ENCODE measurements at regions not wholly inside any gene's neighbourhood (a gene's known extent, or its start where the extent isn't known, plus 50 kb on each side); places are given as distances from the start of the nearest gene placed in this dataset.

GRCh38 chr4:162700815-162701361 is 465.8 kb downstream of the NAF1 start:
- TF ChIP-seq POLR2A (IDR thresholded peaks at IDR 0.05) (no peak), CTCF (IDR thresholded peaks at IDR 0.05 in 8 of 11, conservative IDR thresholded peaks at IDR 0.05 in 3 of 11) (no peak), POLR2AphosphoS5 (IDR thresholded peaks at IDR 0.05) (no peak)

Data from spleen (tissue), 7 donors.